ENCODE measurements at regions not wholly inside any gene's neighbourhood (a gene's known extent, or its start where the extent isn't known, plus 50 kb on each side); places are given as distances from the start of the nearest gene placed in this dataset.

GRCh38 chr5:166952048-166952447, 1339.4 kb upstream of the WWC1 start:
- H3K36me3 ChIP-seq (ENCODE audit: insufficient read depth, low read length) = no peaks in the 10 kb centered on the region
- H3K27me3 ChIP-seq (ENCODE audit: insufficient read depth, low read depth, low read length) = no peaks in the 10 kb centered on the region
- no peaks in the 10 kb centered on the region for H3K79me2 ChIP-seq (replicated peaks; ENCODE audit: insufficient read depth, low read length)
- H3K9ac ChIP-seq (ENCODE audit: low read length) = no peak overlapping the region
- no peak overlapping the region for H3K4me3 ChIP-seq (ENCODE audit: low read length)
- H4K20me1 ChIP-seq (ENCODE audit: insufficient read depth) = no peaks in the 10 kb centered on the region
- TF ChIP-seq SMC3 (conservative IDR thresholded peaks at IDR 0.05; ENCODE audit: poor library complexity) (no peak), MXI1 (conservative IDR thresholded peaks at IDR 0.05; ENCODE audit: poor library complexity, severe bottlenecking) (no peak), TAF1 (IDR thresholded peaks at IDR 0.05; ENCODE audit: low read depth) (no peak), CTCF (IDR thresholded peaks at IDR 0.05; ENCODE audit: poor library complexity, severe bottlenecking) (no peak), POLR2AphosphoS5 (IDR thresholded peaks at IDR 0.05) (no peak), RAD21 (conservative IDR thresholded peaks at IDR 0.05) (no peak)
- H3F3A ChIP-seq (ENCODE audit: insufficient read depth, low read length, poor library complexity, severe bottlenecking) = no peaks in the 10 kb centered on the region
- no peak overlapping the region for H3K27ac ChIP-seq (ENCODE audit: low read length)
- no peaks in the 10 kb centered on the region for H3K9me3 ChIP-seq (ENCODE audit: low read length)
- H2AFZ ChIP-seq (ENCODE audit: low read depth, low read length) = no peak overlapping the region
- no peak overlapping the region for H3K4me2 ChIP-seq (ENCODE audit: low read length)
- no peaks in the 10 kb centered on the region for H3K9me2 ChIP-seq (ENCODE audit: insufficient read depth, low read length)

- Histone ChIP-seq H3F3A (ENCODE audit: insufficient read depth, low read length, poor library complexity, severe bottlenecking) (no peaks in the 10 kb centered on the region), H3K9me3 (ENCODE audit: low read length) (no peaks in the 10 kb centered on the region), H4K20me1 (ENCODE audit: insufficient read depth) (no peaks in the 10 kb centered on the region), H3K27ac (ENCODE audit: low read length) (no peak overlapping the region), H3K9ac (ENCODE audit: low read length) (no peak overlapping the region), H3K27me3 (ENCODE audit: insufficient read depth, low read depth, low read length) (no peaks in the 10 kb centered on the region), H3K4me3 (ENCODE audit: low read length) (no peak overlapping the region), H3K36me3 (ENCODE audit: insufficient read depth, low read length) (no peaks in the 10 kb centered on the region), H3K79me2 (replicated peaks; ENCODE audit: insufficient read depth, low read length) (no peaks in the 10 kb centered on the region), H3K9me2 (ENCODE audit: insufficient read depth, low read length) (no peaks in the 10 kb centered on the region), H2AFZ (ENCODE audit: low read depth, low read length) (no peak overlapping the region), H3K4me2 (ENCODE audit: low read length) (no peak overlapping the region)
- no peak for TF ChIP-seq RAD21 (conservative IDR thresholded peaks at IDR 0.05)
- TF ChIP-seq REST (IDR thresholded peaks at IDR 0.05; ENCODE audit: borderline replicate concordance) = no peak
- no peak for TF ChIP-seq TAF1 (IDR thresholded peaks at IDR 0.05; ENCODE audit: low read depth)
- no peak for TF ChIP-seq EP300 (conservative IDR thresholded peaks at IDR 0.05; ENCODE audit: poor library complexity, severe bottlenecking)
- no peak for TF ChIP-seq CTCF (IDR thresholded peaks at IDR 0.05; ENCODE audit: poor library complexity, severe bottlenecking)
- TF ChIP-seq EZH2 (IDR thresholded peaks at IDR 0.05; ENCODE audit: borderline replicate concordance, insufficient read depth, low read length, poor library complexity, severe bottlenecking) = no peak
- TF ChIP-seq MXI1 (conservative IDR thresholded peaks at IDR 0.05; ENCODE audit: poor library complexity, severe bottlenecking) = no peak
- TF ChIP-seq POLR2AphosphoS5 (IDR thresholded peaks at IDR 0.05) = no peak
- no peak for TF ChIP-seq SMC3 (conservative IDR thresholded peaks at IDR 0.05; ENCODE audit: poor library complexity)
These were observed 1333.7 kb upstream of the WWC1 start for GRCh38 chr5:166957782-166958181.
